ENCODE measurements at regions not wholly inside any gene's neighbourhood (a gene's known extent, or its start where the extent isn't known, plus 50 kb on each side); places are given as distances from the start of the nearest gene placed in this dataset.
A peak's percentile ranks its signal among the peaks of the same experiment; 100 is the strongest.

DNA sequence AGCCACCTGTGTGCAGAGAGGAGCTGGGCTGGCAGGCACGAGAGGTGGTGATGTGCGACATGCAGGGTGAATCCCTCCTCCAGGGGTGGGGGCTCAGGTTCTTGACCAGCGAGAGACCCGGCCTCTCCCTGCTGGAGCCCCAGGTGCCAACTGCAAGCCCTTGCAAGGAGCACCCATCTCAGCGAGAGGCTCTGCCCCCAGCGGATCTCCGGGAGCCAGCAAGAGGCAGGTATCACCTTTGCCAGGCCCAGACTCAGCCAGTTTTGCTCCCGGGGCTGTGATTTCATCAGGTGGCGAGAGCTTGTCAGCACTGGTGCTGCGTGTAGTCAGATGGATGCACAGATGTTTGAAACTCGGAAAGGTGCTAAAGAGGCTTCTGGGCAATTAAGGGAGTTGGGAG is 87.7 kb downstream of the TFAP2C start:
- DNase-seq (ENCODE audit: extremely low read depth, insufficient read length), result no peak
- no peaks in the 10 kb centered on the region for H3K27me3 ChIP-seq (replicated peaks; ENCODE audit: control insufficient read depth, insufficient read depth, low read length)
- no peak overlapping the region for H3K4me3 ChIP-seq (replicated peaks; ENCODE audit: low read depth, low read length)
- TF ChIP-seq, protein P1, sequence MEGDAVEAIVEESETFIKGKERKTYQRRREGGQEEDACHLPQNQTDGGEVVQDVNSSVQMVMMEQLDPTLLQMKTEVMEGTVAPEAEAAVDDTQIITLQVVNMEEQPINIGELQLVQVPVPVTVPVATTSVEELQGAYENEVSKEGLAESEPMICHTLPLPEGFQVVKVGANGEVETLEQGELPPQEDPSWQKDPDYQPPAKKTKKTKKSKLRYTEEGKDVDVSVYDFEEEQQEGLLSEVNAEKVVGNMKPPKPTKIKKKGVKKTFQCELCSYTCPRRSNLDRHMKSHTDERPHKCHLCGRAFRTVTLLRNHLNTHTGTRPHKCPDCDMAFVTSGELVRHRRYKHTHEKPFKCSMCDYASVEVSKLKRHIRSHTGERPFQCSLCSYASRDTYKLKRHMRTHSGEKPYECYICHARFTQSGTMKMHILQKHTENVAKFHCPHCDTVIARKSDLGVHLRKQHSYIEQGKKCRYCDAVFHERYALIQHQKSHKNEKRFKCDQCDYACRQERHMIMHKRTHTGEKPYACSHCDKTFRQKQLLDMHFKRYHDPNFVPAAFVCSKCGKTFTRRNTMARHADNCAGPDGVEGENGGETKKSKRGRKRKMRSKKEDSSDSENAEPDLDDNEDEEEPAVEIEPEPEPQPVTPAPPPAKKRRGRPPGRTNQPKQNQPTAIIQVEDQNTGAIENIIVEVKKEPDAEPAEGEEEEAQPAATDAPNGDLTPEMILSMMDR (IDR thresholded peaks at IDR 0.05; ENCODE audit: insufficient read depth, low read length, poor library complexity, severe bottlenecking), result no peak
- H3K36me3 ChIP-seq (ENCODE audit: control insufficient read depth, insufficient read depth, low read length), result no peaks in the 10 kb centered on the region

DNA sequence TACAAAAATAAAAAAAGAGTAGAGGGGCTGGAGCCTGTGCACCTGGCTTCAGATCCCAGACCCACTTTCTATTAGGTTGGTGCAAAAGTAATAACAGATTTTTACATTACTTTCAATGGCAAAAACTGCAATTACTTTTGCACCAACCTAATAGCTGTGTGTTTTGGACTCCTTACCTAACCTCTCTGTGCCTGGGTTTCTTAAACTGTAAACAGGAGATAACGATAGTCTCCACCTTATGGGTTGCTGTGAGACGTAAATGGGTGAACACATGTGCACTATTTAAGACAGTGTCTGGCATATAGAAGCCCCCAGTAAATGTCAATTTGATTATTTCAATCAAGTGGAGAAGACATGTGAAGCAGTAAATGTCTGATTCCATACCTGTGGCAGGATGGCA is 89.7 kb downstream of the TFAP2C start:
- H3K27me3 ChIP-seq (replicated peaks; ENCODE audit: control insufficient read depth, insufficient read depth, low read length), result no peaks in the 10 kb centered on the region
- TF ChIP-seq, protein P1 (IDR thresholded peaks at IDR 0.05; ENCODE audit: insufficient read depth, low read length, poor library complexity, severe bottlenecking), result no peak
- no peak for DNase-seq (ENCODE audit: extremely low read depth, insufficient read length)
- no peaks in the 10 kb centered on the region for H3K36me3 ChIP-seq (ENCODE audit: control insufficient read depth, insufficient read depth, low read length)
- H3K4me3 ChIP-seq (replicated peaks; ENCODE audit: low read depth, low read length), result no peak overlapping the region

DNA sequence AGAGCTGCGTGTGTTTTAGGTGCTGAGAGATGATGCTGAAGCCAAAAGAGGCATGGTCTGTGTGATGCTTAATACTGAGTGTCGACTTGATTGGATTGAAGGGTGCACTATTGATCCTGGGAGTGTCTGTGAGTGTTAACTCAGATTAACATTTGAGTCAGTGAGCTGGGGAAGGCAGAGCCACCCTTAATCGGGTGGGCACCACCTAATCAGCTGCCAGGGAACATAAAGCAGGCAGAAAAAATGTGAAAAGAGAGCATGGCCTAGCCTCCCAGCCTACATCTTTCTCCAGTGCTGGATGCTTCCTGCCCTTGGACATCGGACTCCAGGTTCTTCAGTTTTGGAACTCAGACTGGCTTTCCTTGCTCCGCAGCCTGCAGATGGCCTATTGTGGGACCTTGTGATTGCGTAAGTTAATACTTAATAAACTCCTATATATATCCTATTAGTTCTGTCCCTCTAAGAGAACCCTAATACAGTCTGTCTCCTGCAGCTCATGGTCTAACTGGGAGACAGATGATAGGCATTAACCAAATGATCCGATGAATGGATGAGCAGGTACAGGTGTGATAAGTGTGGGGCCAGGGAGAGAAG is 91.6 kb downstream of the TFAP2C start:
- H3K36me3 ChIP-seq (ENCODE audit: control insufficient read depth, insufficient read depth, low read length), result no peaks in the 10 kb centered on the region
- no peak overlapping the region for H3K4me3 ChIP-seq (replicated peaks; ENCODE audit: low read depth, low read length)
- H3K27me3 ChIP-seq (replicated peaks; ENCODE audit: control insufficient read depth, insufficient read depth, low read length), result no peaks in the 10 kb centered on the region
- DNase-seq (ENCODE audit: extremely low read depth, insufficient read length), result no peak
- TF ChIP-seq, protein P1 (IDR thresholded peaks at IDR 0.05; ENCODE audit: insufficient read depth, low read length, poor library complexity, severe bottlenecking), result no peak

DNA sequence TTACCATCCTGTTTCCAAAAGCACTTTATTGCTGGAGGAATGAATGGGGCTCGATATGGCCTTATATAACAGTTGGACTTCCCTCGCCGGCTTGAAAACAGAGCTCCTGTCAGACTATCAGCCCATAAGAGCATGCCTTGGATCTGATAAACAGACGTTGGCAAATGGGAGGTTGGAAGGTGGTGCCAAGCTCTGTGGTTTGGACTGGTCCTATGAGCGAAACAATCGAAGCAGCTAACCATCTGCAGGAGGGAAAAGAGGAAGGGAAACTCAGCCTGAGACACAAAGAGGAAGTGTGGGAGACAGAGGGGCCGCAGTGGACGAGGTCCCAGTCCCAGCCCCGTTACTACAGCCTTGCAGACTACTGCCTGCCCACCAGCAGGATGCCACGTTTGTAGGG is 92.9 kb downstream of the TFAP2C start:
- no peaks in the 10 kb centered on the region for H3K27me3 ChIP-seq (replicated peaks; ENCODE audit: control insufficient read depth, insufficient read depth, low read length)
- H3K4me3 ChIP-seq (replicated peaks; ENCODE audit: low read depth, low read length), result no peak overlapping the region
- TF ChIP-seq, protein P1 (IDR thresholded peaks at IDR 0.05; ENCODE audit: insufficient read depth, low read length, poor library complexity, severe bottlenecking), result no peak
- peak; percentile 35 for DNase-seq (ENCODE audit: extremely low read depth, insufficient read length)
- H3K36me3 ChIP-seq (ENCODE audit: control insufficient read depth, insufficient read depth, low read length), result no peaks in the 10 kb centered on the region

DNA sequence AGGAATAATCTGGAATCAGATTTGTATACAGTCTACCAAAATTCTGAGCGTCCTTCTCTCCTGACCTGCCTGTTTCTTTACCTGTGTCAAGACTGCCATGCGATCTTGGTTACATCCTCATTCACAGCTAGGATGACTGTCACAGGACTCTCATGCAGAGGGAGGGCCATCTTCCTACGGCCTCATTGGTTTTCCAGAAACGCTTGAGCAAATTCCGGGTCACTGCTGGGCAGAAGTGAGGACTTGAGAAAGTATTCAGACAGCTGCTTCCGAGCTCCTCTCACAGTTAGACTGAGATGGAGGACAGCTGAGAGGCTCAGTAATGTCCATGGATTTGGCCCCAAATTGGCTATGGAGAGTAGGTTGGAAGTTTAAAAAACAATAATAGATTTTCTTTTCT is 94.2 kb downstream of the TFAP2C start:
- Histone ChIP-seq H3K27me3 (replicated peaks; ENCODE audit: control insufficient read depth, insufficient read depth, low read length) (no peaks in the 10 kb centered on the region), H3K4me3 (replicated peaks; ENCODE audit: low read depth, low read length) (no peak overlapping the region), H3K36me3 (ENCODE audit: control insufficient read depth, insufficient read depth, low read length) (no peaks in the 10 kb centered on the region)
- TF ChIP-seq, protein P1 (IDR thresholded peaks at IDR 0.05; ENCODE audit: insufficient read depth, low read length, poor library complexity, severe bottlenecking), result no peak
- no peak for DNase-seq (ENCODE audit: extremely low read depth, insufficient read length)

DNA sequence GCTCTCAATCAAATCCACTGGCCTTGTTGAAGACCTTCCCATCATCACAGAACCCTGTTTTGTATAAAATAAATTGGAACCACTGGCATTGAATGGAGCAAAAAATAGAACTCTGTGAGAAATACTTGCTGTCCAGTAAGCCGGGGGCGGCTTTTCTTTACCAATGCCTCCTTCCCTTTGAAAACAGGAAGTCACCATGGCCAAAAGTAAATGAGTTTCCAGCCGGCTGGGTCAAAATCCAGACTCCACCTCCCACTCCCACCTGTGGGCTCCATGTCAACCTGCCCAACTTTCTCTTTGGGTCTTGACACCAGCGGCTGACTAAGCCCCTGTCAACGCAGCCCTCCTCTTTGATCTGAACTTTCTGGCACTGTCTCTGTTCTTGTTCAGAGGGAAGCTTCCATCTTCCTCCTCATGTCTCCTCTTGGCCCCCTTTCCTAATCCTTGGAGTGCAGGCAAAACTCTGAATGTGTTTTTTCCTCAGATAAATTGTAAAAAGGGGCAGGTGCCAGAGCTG is 95.2 kb downstream of the TFAP2C start:
- TF ChIP-seq, protein P1 (IDR thresholded peaks at IDR 0.05; ENCODE audit: insufficient read depth, low read length, poor library complexity, severe bottlenecking), result no peak
- no peak overlapping the region for H3K4me3 ChIP-seq (replicated peaks; ENCODE audit: low read depth, low read length)
- no peak for DNase-seq (ENCODE audit: extremely low read depth, insufficient read length)
- no peaks in the 10 kb centered on the region for H3K27me3 ChIP-seq (replicated peaks; ENCODE audit: control insufficient read depth, insufficient read depth, low read length)
- no peaks in the 10 kb centered on the region for H3K36me3 ChIP-seq (ENCODE audit: control insufficient read depth, insufficient read depth, low read length)

All from GM06990 (cell line).